NCI-H2196 treated with DMSO at 0.1 percent for 48 hours (cell line): ENCODE measurements at regions not wholly inside any gene's neighbourhood (a gene's known extent, or its start where the extent isn't known, plus 50 kb on each side); places are given as distances from the start of the nearest gene placed in this dataset.

ENCODE experiments used
- DNase-seq: peaks from one replicate; lab custom pipeline; 2025; ENCODE audit not compliant: unreplicated experiment; lab: John Stamatoyannopoulos, UW

- no peak for DNase-seq
Measured at GRCh38 chr2:183214680-183215079, 90.4 kb downstream of the NUP35 start.

DNA sequence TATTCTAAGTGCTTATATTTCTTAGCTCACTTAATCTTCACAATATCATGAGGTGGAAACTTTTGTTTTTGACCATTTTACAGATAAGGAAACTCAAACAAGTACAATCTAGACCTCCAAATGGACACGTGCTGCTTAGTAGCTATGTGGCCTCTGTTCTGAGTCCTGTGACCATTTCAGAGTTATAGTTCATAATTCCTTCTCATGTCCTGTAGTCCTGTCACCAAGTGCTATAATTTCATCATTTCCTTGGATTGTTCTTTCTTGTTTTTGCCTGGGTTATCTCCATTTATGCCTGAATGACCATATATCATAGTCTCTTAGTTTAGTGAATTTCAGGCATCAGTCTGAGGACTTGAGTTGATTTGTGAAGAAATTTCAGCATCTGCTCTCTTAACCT is 91.7 kb downstream of the NUP35 start:
- no peak for DNase-seq

DNA sequence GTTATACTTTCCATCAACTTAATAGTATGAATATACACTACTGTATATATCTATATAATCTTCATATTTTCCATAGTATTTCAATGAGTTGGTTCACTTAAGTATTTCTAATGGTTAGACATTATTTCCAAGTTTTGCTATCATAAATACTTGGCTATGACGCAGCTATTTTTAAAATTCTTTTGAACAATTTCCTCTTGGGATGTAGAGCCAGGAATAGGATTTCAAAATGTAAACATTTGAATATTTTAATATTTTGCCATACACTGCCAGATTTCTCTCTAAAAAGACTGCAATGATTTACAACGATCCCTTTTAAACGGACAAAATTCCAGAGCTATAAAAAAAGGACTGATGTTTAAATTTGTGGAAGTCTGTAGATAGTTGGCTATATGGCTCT is 95.6 kb downstream of the NUP35 start:
- no peak for DNase-seq

GRCh38 chr2:183222751-183223150 is 98.5 kb downstream of the NUP35 start:
- no peak for DNase-seq

DNA sequence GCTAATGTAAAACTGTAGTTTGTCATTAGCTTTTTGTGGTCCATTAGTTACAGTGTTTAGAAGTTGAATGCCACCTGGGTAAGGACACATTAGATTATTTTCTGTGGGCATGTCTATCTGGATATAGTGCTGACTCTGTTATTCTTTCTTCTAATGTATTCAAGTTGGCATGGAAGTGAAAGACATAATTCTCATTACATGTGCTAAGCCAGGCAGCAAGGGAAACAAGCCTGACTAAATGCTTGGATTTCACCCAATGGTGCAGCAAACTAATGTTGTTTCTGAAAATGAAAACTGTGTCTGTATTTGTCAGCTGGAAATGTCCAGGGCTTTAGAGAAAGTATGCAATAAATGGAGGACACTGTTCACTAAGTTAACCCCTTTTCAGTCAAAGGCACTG is 100.7 kb downstream of the NUP35 start:
- no peak for DNase-seq

DNA sequence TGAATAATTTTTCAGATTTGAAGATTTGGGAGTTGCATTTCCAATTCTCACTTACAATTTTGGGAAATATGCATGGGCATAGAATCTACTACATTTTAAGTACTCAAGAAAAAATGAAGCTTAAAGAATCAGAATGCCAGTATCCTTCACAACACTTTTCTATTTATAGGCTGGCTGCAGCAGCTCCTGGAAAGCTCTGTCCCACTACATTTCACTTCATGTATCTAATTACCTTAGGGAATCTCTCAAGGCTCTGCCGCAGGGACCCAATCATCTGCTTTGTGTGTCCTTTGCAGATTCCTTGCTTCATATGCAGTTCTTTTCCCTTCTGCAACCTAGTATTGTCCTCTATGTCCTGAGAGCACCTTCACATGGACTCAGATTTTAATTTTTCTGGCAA is 102.9 kb downstream of the NUP35 start:
- no peak for DNase-seq

GRCh38 chr2:183229386-183229785 is 105.1 kb downstream of the NUP35 start:
- DNase-seq: no peak

- no peak for DNase-seq
Measured at GRCh38 chr2:183232161-183232865, 108.1 kb downstream of the NUP35 start.

GRCh38 chr2:183242937-183243336 is 118.7 kb downstream of the NUP35 start:
- peak; percentile 42 for DNase-seq

- peak; percentile 37 for DNase-seq
Measured at GRCh38 chr2:183243758-183244157, 119.5 kb downstream of the NUP35 start.

GRCh38 chr2:183244300-183244844 is 120.1 kb downstream of the NUP35 start:
- peak; percentile 54 for DNase-seq

DNA sequence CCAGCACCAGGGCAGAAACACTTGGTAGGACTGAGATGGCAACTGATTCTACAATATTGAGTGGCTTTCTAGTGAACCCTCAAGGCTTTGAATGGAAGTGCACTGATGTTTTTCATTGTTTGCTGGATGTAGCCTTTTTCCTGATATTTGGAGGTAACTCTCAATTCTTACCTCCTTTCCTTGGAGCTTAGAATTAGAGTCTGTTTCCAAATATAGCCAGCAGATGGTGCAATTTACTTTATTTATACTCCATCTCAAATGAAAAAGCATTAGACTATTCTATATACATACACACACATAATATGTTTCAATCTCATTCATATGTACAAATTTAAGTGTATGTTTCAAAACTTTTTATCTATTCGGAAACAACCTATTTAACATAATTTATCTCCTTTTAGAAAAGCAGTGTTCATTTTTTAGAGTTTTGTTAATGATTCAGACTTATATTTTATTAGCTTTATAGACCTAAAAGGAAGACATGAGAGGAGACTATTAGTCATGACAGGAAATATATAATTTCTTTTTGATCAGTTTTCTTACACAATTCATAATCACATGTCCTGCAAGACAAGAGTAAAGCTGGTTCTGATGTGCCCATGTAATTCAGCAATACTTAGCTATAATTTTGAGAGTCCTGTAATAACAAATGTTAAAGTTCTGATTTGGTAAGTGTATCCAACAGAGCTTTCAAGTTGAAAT is 124.8 kb downstream of the NUP35 start:
- peak; percentile 33 for DNase-seq

- no peak for DNase-seq
Measured at GRCh38 chr2:183250061-183250460, 125.8 kb downstream of the NUP35 start.

- no peak for DNase-seq
Measured at GRCh38 chr2:183250472-183250871, 126.2 kb downstream of the NUP35 start.

DNA sequence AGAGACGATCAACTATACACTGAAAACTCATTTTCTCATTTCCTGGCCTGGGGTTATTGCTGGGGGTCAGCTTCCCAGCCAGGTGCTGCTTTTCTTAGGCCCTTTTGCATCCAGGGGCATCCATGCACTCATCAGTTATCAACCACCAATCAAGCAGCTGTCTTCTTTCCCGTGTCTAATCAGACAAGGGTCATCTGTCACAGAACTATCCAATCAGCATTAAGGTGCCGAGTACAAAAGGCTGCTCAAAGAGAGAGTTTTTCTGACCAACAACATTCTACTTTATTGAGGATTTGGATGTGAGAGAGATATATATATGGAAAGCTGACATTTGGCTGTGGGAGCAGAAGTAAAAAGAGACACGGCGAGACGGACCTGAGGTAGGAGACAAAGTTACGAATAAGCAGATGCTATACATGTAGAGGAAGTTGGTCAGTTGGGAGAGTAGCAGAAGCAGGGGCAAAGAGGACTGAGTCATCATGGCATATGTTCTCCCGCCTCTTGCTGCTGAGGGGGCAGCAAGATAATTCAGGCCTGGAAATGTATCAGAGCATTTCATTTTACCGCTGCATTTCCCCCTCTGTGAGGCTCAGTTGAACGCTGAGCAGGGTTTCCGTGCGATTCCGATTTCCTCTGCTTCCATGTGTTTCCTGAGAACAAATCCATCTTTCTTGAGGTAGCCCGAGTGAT is 129.3 kb downstream of the NUP35 start:
- DNase-seq: no peak

GRCh38 chr2:183255411-183255810 is 131.2 kb downstream of the NUP35 start:
- DNase-seq: no peak

- DNase-seq: no peak
Measured at GRCh38 chr2:183259921-183260320, 135.7 kb downstream of the NUP35 start.

- no peak for DNase-seq
Measured at GRCh38 chr2:183260527-183260926, 136.3 kb downstream of the NUP35 start.

- no peak for DNase-seq
Measured at GRCh38 chr2:183264890-183265535, 140.8 kb downstream of the NUP35 start.

GRCh38 chr2:183267148-183267827 is 143.0 kb downstream of the NUP35 start:
- no peak for DNase-seq

- DNase-seq: peak; percentile 10
Measured at GRCh38 chr2:183269956-183270355, 145.7 kb downstream of the NUP35 start.
